Fibroblast of the aortic adventitia (primary cell): ENCODE measurements at regions not wholly inside any gene's neighbourhood (a gene's known extent, or its start where the extent isn't known, plus 50 kb on each side); places are given as distances from the start of the nearest gene placed in this dataset.

Experiments
- DNase-seq: peaks from one replicate; pipeline ENCODE4 v3.0.0-alpha.2; 2010; ENCODE audit warnings: low read depth
- H3K4me3 ChIP-seq: 2 replicates; pipeline ENCODE4 v1.5.1; 2011; ENCODE audit warnings: low read depth, mild to moderate bottlenecking, control low read depth, low read length, moderate library complexity
- CTCF ChIP-seq: IDR thresholded peaks from 2 replicates; pipeline ENCODE4 v1.5.1; 2011; ENCODE audit warnings: mild to moderate bottlenecking, low read length, control low read depth, inconsistent platforms; ENCODE audit not compliant: insufficient read depth

- H3K4me3 ChIP-seq, result no peak overlapping the region
- DNase-seq, result no peak
- TF ChIP-seq CTCF, result no peak
Measured at GRCh38 chr6:91386204-91386603, 799.3 kb upstream of the MAP3K7 start.

- H3K4me3 ChIP-seq, result no peak overlapping the region
- no peak for TF ChIP-seq CTCF
- DNase-seq, result no peak
Measured at GRCh38 chr6:91383207-91383606, 796.3 kb upstream of the MAP3K7 start.

GRCh38 chr6:91376686-91377085 is 789.8 kb upstream of the MAP3K7 start:
- H3K4me3 ChIP-seq, result no peak overlapping the region
- TF ChIP-seq CTCF, result no peak
- DNase-seq, result no peak

GRCh38 chr6:91366781-91367180 is 779.9 kb upstream of the MAP3K7 start:
- H3K4me3 ChIP-seq, result no peak overlapping the region
- TF ChIP-seq CTCF, result no peak
- DNase-seq, result no peak

DNA sequence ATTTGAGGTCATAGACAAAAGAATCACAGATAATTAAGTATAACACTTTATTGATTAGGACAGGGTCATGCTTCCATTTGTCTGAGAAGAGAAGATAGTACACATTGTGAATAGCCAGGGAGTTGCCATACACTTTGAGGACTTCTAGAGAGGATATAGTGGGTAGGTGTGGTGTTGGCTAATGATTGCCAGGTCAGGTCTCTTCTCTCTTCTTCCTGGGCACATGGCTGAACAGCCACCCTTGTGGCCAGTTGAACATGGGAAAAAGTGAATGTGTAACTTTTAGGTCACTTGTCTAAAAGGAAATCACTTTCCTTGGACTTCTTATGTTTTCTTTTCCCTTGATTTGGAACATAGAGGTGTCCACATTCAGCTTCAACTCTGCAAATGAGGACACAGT is 772.1 kb upstream of the MAP3K7 start:
- no peak overlapping the region for H3K4me3 ChIP-seq
- DNase-seq, result no peak
- TF ChIP-seq CTCF, result no peak

- DNase-seq, result no peak
- TF ChIP-seq CTCF, result no peak
- no peak overlapping the region for H3K4me3 ChIP-seq
Measured at GRCh38 chr6:91352878-91353277, 766.0 kb upstream of the MAP3K7 start.

- DNase-seq, result no peak
- no peak overlapping the region for H3K4me3 ChIP-seq
- TF ChIP-seq CTCF, result no peak
Measured at GRCh38 chr6:91352321-91352720, 765.4 kb upstream of the MAP3K7 start.
